Spleen (tissue), 11 donors: ENCODE measurements at regions not wholly inside any gene's neighbourhood (a gene's known extent, or its start where the extent isn't known, plus 50 kb on each side); places are given as distances from the start of the nearest gene placed in this dataset.

Experiments
- DNase-seq: peaks from one replicate; pipeline ENCODE4 v3.0.0-alpha.2; 2020
- H3K27ac ChIP-seq, 8 donors: fragments of 200-600 bp; sonication (generic) in 7 of 8; 1 replicate in 4 of 8; 2 replicates in 4 of 8; pipeline versions ENCODE4 v1.5.0 to v1.8.0; 2016 to 2021; ENCODE audit warnings: inconsistent platforms in 4 of 8, mild to moderate bottlenecking in 4 of 8, moderate library complexity in 1 of 8
- H3K27me3 ChIP-seq, 7 donors: fragments of 200-600 bp; sonication (generic) in 6 of 7; replicated peaks in 1 of 7; 1 replicate in 4 of 7; 2 replicates in 3 of 7; pipeline versions ENCODE4 v1.5.0 to v1.8.0; 2016 to 2021; ENCODE audit warnings: inconsistent platforms in 3 of 7, mild to moderate bottlenecking in 1 of 7
- H3K36me3 ChIP-seq, 6 donors: fragments of 200-600 bp; sonication (generic) in 5 of 6; 1 replicate in 4 of 6; 2 replicates in 2 of 6; pipeline versions ENCODE4 v1.5.0 to v1.8.0; 2016 to 2021; ENCODE audit warnings: inconsistent platforms in 2 of 6
- H3K4me1 ChIP-seq, 6 donors: fragments of 200-600 bp; sonication (generic) in 5 of 6; 1 replicate in 3 of 6; 2 replicates in 3 of 6; pipeline versions ENCODE4 v1.5.0 to v1.8.0; 2016 to 2021; ENCODE audit warnings: inconsistent platforms in 3 of 6
- H3K4me3 ChIP-seq, 8 donors: fragments of 200-600 bp; sonication (generic) in 7 of 8; 1 replicate in 4 of 8; 2 replicates in 4 of 8; pipeline versions ENCODE4 v1.5.0 to v1.8.0; 2016 to 2021; ENCODE audit warnings: inconsistent platforms in 4 of 8, mild to moderate bottlenecking in 4 of 8, moderate library complexity in 2 of 8
- H3K9me3 ChIP-seq, 8 donors: fragments of 200-600 bp; sonication (generic) in 7 of 8; 1 replicate in 4 of 8; 2 replicates in 4 of 8; pipeline versions ENCODE4 v1.5.0 to v1.8.0; 2016 to 2021; ENCODE audit warnings: inconsistent platforms in 4 of 8
- POLR2A ChIP-seq, 3 donors: fragments of 450-650 bp; IDR thresholded peaks; one replicate each; pipeline ENCODE4 v1.5.1; 2017; ENCODE audit warnings: antibody characterized with exemption in 3 of 3, mild to moderate bottlenecking in 1 of 3
- POLR2AphosphoS5 ChIP-seq, 3 donors: sonication (generic); formaldehyde crosslinking; IDR thresholded peaks; one replicate each; pipeline ENCODE4 v1.5.1; 2017; ENCODE audit warnings: antibody characterized with exemption in 3 of 3
- WGBS, 5 donors: extraction: QIAGEN DNeasy Blood & Tissue Kit in 3 of 5; methylation state at CpG; one replicate each; pipeline versions ENCODE4 v1.1.5 to v1.1.7; 2013 to 2018; 5-methylcytosine and 5-hydroxymethylcytosine counted together
- intact Hi-C: fragments of 100-400 bp; cut with DNase I; formaldehyde crosslinking; loops from one replicate; pipeline ENCODE4 v1.15.0; 2023; ENCODE audit warnings: low total_unique reads
- TF ChIP-seq, protein P1 (sequence below), 11 experiments: fragments of 200-600 bp in 7 of 11; fragments of 450-650 bp in 4 of 11; sonication (generic) in 4 of 11; IDR thresholded peaks in 8 of 11; conservative IDR thresholded peaks in 3 of 11; 1 replicate in 7 of 11; 2 replicates in 4 of 11; pipeline versions ENCODE4 v1.4.0 to v1.8.0; 2016 to 2021; ENCODE audit warnings: antibody characterized with exemption in 11 of 11, inconsistent platforms in 4 of 11, mild to moderate bottlenecking in 1 of 11
- donor health status: healthy with polysubstance abuse.
- donor health status: DM: no; HTN: no; CAD: no; lungs with moderate emphysema.
- donor health status: DM: no; HTN: no; CAD: no.
- donor health status: Bipolar disorder and iron deficiency.
- donor health status: healthy.
- donor health status: DM: no; HTN: no; CAD: no.
- donor health status: DM: yes; HTN: yes; CAD: no.

DNA sequence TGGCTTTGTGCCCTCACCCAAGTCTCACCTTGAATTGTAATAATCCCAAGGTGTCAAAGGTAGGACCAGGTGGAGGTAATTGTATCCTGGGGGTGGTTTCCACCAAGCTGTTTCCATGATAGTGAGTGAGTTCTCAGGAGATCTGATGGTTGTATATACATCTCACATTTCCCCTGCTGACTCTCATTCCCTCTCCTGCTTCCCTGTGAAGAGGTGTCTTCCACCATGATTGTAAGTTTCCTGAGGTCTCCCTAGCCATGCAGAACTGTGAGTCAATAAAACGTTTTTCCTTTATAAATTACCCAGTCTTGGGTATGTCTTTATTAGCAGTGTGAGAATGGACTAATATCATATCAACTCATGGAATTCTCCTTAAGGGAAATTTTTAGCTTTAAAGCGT is 302.6 kb downstream of the LIG4 start:
- Histone ChIP-seq H3K4me1 (no peaks in the 10 kb centered on the region), H3K4me3 (no peak overlapping the region), H3K9me3 (peaks cover 0 to 31% (median 6%) of the 10 kb centered on the region in 8 donors), H3K36me3 (no peaks in the 10 kb centered on the region), H3K27ac (no peak overlapping the region), H3K27me3 (no peaks in the 10 kb centered on the region)
- TF ChIP-seq, protein P1, sequence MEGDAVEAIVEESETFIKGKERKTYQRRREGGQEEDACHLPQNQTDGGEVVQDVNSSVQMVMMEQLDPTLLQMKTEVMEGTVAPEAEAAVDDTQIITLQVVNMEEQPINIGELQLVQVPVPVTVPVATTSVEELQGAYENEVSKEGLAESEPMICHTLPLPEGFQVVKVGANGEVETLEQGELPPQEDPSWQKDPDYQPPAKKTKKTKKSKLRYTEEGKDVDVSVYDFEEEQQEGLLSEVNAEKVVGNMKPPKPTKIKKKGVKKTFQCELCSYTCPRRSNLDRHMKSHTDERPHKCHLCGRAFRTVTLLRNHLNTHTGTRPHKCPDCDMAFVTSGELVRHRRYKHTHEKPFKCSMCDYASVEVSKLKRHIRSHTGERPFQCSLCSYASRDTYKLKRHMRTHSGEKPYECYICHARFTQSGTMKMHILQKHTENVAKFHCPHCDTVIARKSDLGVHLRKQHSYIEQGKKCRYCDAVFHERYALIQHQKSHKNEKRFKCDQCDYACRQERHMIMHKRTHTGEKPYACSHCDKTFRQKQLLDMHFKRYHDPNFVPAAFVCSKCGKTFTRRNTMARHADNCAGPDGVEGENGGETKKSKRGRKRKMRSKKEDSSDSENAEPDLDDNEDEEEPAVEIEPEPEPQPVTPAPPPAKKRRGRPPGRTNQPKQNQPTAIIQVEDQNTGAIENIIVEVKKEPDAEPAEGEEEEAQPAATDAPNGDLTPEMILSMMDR (IDR thresholded peaks at IDR 0.05 in 8 of 11, conservative IDR thresholded peaks at IDR 0.05 in 3 of 11) = no peak
- TF ChIP-seq POLR2AphosphoS5 (IDR thresholded peaks at IDR 0.05) (no peak), POLR2A (IDR thresholded peaks at IDR 0.05) (no peak)
- 61 to 79% (median 66%) methylated on average over 2 of the region's 2 CpGs for WGBS, 5 donors
- DNase-seq = no peak
- intact Hi-C loops = no loop called here

DNA sequence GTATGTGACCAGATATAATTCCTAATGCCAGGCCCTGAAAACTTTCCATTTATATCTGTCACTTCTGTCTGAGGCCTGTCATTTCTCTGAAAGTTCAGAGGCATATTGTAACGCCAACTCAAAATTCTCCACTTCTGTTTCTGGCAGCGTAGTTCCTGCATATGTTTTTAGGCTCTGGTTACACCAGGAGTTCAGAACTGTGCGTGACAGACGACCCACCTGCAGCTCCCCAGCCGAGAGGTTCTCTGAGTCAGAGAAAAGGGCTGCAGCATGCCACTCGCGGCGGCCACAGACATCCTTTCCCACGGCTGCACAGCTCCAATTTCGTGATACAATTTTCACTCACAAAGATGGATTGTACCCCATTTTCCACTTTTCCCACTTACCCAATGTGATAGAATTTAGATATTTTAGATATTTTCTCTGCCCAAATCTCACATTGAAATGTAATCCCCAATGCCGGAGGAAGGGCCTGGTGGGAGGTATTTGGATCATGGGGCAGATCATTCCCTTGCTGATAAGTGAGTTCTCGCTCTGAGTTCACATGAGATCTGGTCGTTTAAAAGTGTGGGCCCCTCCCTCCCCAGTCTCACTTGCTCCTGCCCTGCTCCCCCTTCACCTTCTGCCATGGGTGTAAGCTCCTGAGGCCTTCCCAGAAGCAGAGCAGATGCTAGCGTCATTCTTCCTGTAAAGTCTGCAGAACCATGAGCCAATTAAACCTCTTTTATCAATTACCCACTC is 308.1 kb downstream of the LIG4 start:
- Histone ChIP-seq H3K27ac (no peak overlapping the region), H3K27me3 (no peaks in the 10 kb centered on the region), H3K9me3 (peaks cover 0 to 16% (median 0%) of the 10 kb centered on the region in 8 donors), H3K4me1 (no peaks in the 10 kb centered on the region), H3K4me3 (no peak overlapping the region), H3K36me3 (no peaks in the 10 kb centered on the region)
- no peak for DNase-seq
- no peak for TF ChIP-seq POLR2AphosphoS5 (IDR thresholded peaks at IDR 0.05)
- TF ChIP-seq, protein P1 (IDR thresholded peaks at IDR 0.05 in 8 of 11, conservative IDR thresholded peaks at IDR 0.05 in 3 of 11) = no peak
- TF ChIP-seq POLR2A (IDR thresholded peaks at IDR 0.05) = no peak
- 73 to 77% (median 75%) methylated on average over 14 of the region's 14 CpGs for WGBS, 5 donors
- intact Hi-C loops = no loop called here

DNA sequence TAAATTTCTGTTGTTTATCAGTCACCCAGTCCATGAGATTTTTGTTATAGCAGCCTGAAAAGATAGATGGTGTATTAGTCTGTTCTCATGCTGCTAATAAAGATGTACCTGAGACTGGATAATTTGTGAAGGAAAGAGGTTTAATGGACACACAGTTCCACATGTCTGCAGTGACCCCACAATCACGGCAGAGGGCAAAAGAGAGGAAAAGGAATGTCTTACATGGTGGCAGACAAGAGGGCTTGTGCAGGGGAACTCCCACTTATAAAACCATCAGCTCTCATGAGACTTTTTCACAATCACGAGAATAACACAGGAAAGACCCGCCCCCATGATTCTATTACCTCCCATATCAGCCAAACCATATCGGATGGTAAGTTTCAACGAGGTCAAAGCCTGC is 309.2 kb downstream of the LIG4 start:
- Histone ChIP-seq H3K4me3 (no peak overlapping the region), H3K9me3 (peaks cover 0 to 10% (median 0%) of the 10 kb centered on the region in 8 donors), H3K36me3 (no peaks in the 10 kb centered on the region), H3K4me1 (no peaks in the 10 kb centered on the region), H3K27ac (no peak overlapping the region), H3K27me3 (no peaks in the 10 kb centered on the region)
- TF ChIP-seq, protein P1 (IDR thresholded peaks at IDR 0.05 in 8 of 11, conservative IDR thresholded peaks at IDR 0.05 in 3 of 11) = no peak
- no peak for TF ChIP-seq POLR2A (IDR thresholded peaks at IDR 0.05)
- TF ChIP-seq POLR2AphosphoS5 (IDR thresholded peaks at IDR 0.05) = no peak
- DNase-seq = no peak
- 71 to 85% (median 79%) methylated on average over 5 of the region's 5 CpGs for WGBS, 5 donors
- intact Hi-C loops = no loop called here

DNA sequence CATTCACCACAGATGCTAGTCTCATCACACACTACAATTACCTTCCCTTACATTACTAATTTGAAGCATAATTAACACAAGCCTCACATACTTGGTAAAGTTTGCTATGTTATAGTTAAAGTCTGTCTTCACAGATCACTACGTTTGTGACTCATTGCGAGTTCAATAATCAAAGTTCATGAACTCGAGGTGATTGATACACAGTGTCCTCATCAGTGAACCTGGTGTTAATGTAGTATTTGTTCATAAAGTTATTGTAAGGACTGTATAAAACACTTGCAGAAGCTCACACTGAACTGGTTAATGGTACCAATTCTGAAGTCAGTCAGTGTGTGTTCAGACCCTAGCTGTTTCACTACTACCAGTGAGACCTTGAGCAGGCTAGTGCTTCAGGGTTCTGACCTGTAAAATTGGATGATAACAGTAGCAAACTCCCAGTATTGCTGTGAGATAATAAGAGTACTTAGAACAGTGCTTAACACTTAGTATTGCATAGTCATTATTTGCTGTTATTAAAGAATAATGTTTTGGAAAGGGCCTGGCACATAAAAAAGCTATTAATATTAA is 313.3 kb downstream of the LIG4 start:
- DNase-seq = no peak
- Histone ChIP-seq H3K4me1 (no peaks in the 10 kb centered on the region), H3K4me3 (no peak overlapping the region), H3K36me3 (no peaks in the 10 kb centered on the region), H3K9me3 (peaks cover 0 to 14% (median 0%) of the 10 kb centered on the region in 8 donors), H3K27me3 (no peaks in the 10 kb centered on the region), H3K27ac (no peak overlapping the region)
- TF ChIP-seq POLR2AphosphoS5 (IDR thresholded peaks at IDR 0.05) (no peak), POLR2A (IDR thresholded peaks at IDR 0.05) (no peak)
- TF ChIP-seq, protein P1 (IDR thresholded peaks at IDR 0.05 in 8 of 11, conservative IDR thresholded peaks at IDR 0.05 in 3 of 11) = no peak
- WGBS, 5 donors = 73 to 85% (median 80%) methylated on average over 3 of the region's 3 CpGs
- intact Hi-C loops = no loop called here
